Embryonic facial prominence (tissue), 1 donor: ENCODE measurements at regions not wholly inside any gene's neighbourhood (a gene's known extent, or its start where the extent isn't known, plus 50 kb on each side); places are given as distances from the start of the nearest gene placed in this dataset.
"Not testable (repeated sequence)": the region's sequence is repeated elsewhere in the genome, so short reads cannot be mapped to it uniquely, and the experiment has no call there.

ENCODE experiments used
- DNase-seq: peaks from one replicate; pipeline ENCODE4 v3.0.0-alpha.2; 2016; ENCODE audit errors: extremely low spot score

- no peak for DNase-seq
These were observed 272.9 kb downstream of the KLHL13 start for GRCh38 chrX:117843749-117844148.

GRCh38 chrX:117840645-117841044 lies 276.0 kb downstream of the KLHL13 start:
- DNase-seq = no peak

GRCh38 chrX:117839544-117839943 lies 277.1 kb downstream of the KLHL13 start:
- no peak for DNase-seq

- DNase-seq = no peak
These were observed 277.9 kb downstream of the KLHL13 start for GRCh38 chrX:117838581-117839331.

GRCh38 chrX:117835034-117835433 lies 281.6 kb downstream of the KLHL13 start:
- peak; percentile 6 for DNase-seq

GRCh38 chrX:117834076-117834475 lies 282.5 kb downstream of the KLHL13 start:
- DNase-seq = no peak

GRCh38 chrX:117821472-117821871 lies 295.1 kb downstream of the KLHL13 start:
- DNase-seq = not testable (repeated sequence)

GRCh38 chrX:117808426-117808825 lies 308.2 kb downstream of the KLHL13 start:
- DNase-seq = no peak

- DNase-seq = no peak
These were observed 313.1 kb downstream of the KLHL13 start for GRCh38 chrX:117803463-117803862.

GRCh38 chrX:117788339-117788738 lies 328.3 kb downstream of the KLHL13 start:
- DNase-seq = no peak

- no peak for DNase-seq
These were observed 345.2 kb downstream of the KLHL13 start for GRCh38 chrX:117771384-117771783.

GRCh38 chrX:117768861-117769604 lies 347.6 kb downstream of the KLHL13 start:
- no peak for DNase-seq

- DNase-seq = no peak
These were observed 351.4 kb downstream of the KLHL13 start for GRCh38 chrX:117765211-117765610.

GRCh38 chrX:117752745-117753144 lies 363.9 kb downstream of the KLHL13 start:
- no peak for DNase-seq

GRCh38 chrX:117751155-117751554 lies 365.5 kb downstream of the KLHL13 start:
- DNase-seq = no peak

GRCh38 chrX:117744958-117745357 lies 371.7 kb downstream of the KLHL13 start:
- no peak for DNase-seq

- no peak for DNase-seq
These were observed 372.9 kb downstream of the KLHL13 start for GRCh38 chrX:117743469-117744251.

- DNase-seq = no peak
These were observed 403.2 kb downstream of the KLHL13 start for GRCh38 chrX:117713411-117713810.

- no peak for DNase-seq
These were observed 404.8 kb downstream of the KLHL13 start for GRCh38 chrX:117711782-117712181.

GRCh38 chrX:117707948-117708743 lies 408.5 kb downstream of the KLHL13 start:
- DNase-seq = no peak

GRCh38 chrX:117701050-117701449 lies 415.6 kb downstream of the KLHL13 start:
- DNase-seq = no peak

- no peak for DNase-seq
These were observed 426.7 kb downstream of the KLHL13 start for GRCh38 chrX:117689956-117690355.
